ENCODE measurements at regions not wholly inside any gene's neighbourhood (a gene's known extent, or its start where the extent isn't known, plus 50 kb on each side); places are given as distances from the start of the nearest gene placed in this dataset.

GRCh38 chr3:139251529-139251928 is 92.3 kb upstream of the MRPS22 start:
- Histone ChIP-seq H3K27me3 (peaks cover 0 to 5% of the 10 kb centered on the region in 2 donors), H3K9me3 (no peaks in the 10 kb centered on the region), H3K36me3 (no peaks in the 10 kb centered on the region), H3K4me3 (no peak overlapping the region), H3K4me1 (no peaks in the 10 kb centered on the region), H3K27ac (no peak overlapping the region)
- no peak for DNase-seq
- TF ChIP-seq, protein P1, sequence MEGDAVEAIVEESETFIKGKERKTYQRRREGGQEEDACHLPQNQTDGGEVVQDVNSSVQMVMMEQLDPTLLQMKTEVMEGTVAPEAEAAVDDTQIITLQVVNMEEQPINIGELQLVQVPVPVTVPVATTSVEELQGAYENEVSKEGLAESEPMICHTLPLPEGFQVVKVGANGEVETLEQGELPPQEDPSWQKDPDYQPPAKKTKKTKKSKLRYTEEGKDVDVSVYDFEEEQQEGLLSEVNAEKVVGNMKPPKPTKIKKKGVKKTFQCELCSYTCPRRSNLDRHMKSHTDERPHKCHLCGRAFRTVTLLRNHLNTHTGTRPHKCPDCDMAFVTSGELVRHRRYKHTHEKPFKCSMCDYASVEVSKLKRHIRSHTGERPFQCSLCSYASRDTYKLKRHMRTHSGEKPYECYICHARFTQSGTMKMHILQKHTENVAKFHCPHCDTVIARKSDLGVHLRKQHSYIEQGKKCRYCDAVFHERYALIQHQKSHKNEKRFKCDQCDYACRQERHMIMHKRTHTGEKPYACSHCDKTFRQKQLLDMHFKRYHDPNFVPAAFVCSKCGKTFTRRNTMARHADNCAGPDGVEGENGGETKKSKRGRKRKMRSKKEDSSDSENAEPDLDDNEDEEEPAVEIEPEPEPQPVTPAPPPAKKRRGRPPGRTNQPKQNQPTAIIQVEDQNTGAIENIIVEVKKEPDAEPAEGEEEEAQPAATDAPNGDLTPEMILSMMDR (IDR thresholded peaks at IDR 0.05), result no peak
- ATAC-seq, result peak; percentile 94
- intact Hi-C loops (cut with DNase I), result no loop called here

GRCh38 chr3:139252719-139253118 is 91.1 kb upstream of the MRPS22 start:
- no peak overlapping the region for H3K4me3 ChIP-seq
- peak; percentile 53 for ATAC-seq
- peak in 1 of 4 donors; percentile 77 for DNase-seq
- H3K27ac ChIP-seq, result no peak overlapping the region
- no peaks in the 10 kb centered on the region for H3K9me3 ChIP-seq
- TF ChIP-seq, protein P1 (IDR thresholded peaks at IDR 0.05), result no peak
- intact Hi-C loops (cut with DNase I), result no loop called here
- peaks cover 0 to 5% of the 10 kb centered on the region in 2 donors for H3K27me3 ChIP-seq
- H3K36me3 ChIP-seq, result no peaks in the 10 kb centered on the region
- H3K4me1 ChIP-seq, result no peaks in the 10 kb centered on the region

DNA sequence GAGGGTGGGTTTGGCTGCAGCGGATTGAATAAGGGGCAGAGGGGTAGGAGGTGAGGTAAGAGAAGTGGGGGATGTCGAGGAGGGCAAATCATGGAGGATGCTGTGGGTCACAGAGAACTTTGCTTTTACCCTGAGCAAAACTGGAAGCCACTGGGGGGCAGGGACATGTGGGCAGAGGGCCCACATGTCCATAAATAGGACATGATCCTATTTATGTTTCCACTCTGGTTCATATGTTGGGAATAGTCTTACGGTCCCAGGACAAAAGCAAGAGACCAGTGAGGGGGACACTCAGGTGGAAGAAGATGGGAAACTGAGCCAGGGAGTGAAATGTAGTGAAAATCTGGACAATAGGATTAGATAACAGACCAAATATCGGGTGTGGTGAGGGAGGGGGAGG is 85.5 kb upstream of the MRPS22 start:
- Histone ChIP-seq H3K4me1 (no peaks in the 10 kb centered on the region), H3K4me3 (no peak overlapping the region), H3K27ac (no peak overlapping the region), H3K27me3 (peaks cover 0 to 5% of the 10 kb centered on the region in 2 donors), H3K9me3 (no peaks in the 10 kb centered on the region), H3K36me3 (no peaks in the 10 kb centered on the region)
- DNase-seq (no peak), ATAC-seq (no peak)
- intact Hi-C loops (cut with DNase I), result no loop called here
- TF ChIP-seq, protein P1 (IDR thresholded peaks at IDR 0.05), result no peak

DNA sequence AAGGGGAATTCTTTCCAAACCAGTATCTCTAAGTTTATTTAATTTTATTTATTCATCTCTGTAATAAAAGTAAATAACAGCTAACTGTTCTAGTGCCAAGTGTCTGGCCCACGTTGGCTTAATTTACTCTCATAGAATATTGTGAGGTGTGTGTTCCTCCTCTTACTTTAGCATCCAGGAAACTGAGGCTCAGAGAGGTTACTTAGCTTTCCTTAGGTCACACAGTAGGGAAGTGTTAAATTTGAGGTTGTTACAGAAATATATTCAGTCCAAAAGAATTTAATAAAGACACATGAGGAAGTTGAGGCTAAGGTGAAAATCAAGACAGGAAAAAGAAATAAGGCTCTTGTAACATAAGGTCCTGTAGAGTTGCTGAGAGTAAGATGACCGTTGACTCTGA is 84.4 kb upstream of the MRPS22 start:
- Histone ChIP-seq H3K4me1 (no peaks in the 10 kb centered on the region), H3K9me3 (no peaks in the 10 kb centered on the region), H3K4me3 (no peak overlapping the region), H3K27me3 (peaks cover 0 to 5% of the 10 kb centered on the region in 2 donors), H3K27ac (no peak overlapping the region), H3K36me3 (no peaks in the 10 kb centered on the region)
- DNase-seq (no peak), ATAC-seq (no peak)
- intact Hi-C loops (cut with DNase I), result no loop called here
- TF ChIP-seq, protein P1 (IDR thresholded peaks at IDR 0.05), result no peak

GRCh38 chr3:139260041-139260486 is 83.8 kb upstream of the MRPS22 start:
- intact Hi-C loops (cut with DNase I), result no loop called here
- DNase-seq (no peak), ATAC-seq (no peak)
- no peaks in the 10 kb centered on the region for H3K4me1 ChIP-seq
- no peaks in the 10 kb centered on the region for H3K36me3 ChIP-seq
- peaks cover 0 to 5% of the 10 kb centered on the region in 2 donors for H3K27me3 ChIP-seq
- no peak overlapping the region for H3K27ac ChIP-seq
- no peaks in the 10 kb centered on the region for H3K9me3 ChIP-seq
- TF ChIP-seq, protein P1 (IDR thresholded peaks at IDR 0.05), result no peak
- H3K4me3 ChIP-seq, result no peak overlapping the region

Measured in left lung (tissue), 4 donors.